HCT116 (cell line): ENCODE measurements at regions not wholly inside any gene's neighbourhood (a gene's known extent, or its start where the extent isn't known, plus 50 kb on each side); places are given as distances from the start of the nearest gene placed in this dataset.

Source experiments
- ATAC-seq: fragments of 200-7000 bp; cut with Tn5 transposase; 2 replicates; pipeline ENCODE4 v1.9.1; 2020; ENCODE audit warnings: mild to moderate bottlenecking, moderate library complexity
- BruUV-seq: library from RNA; stranded (reverse); fragments of 400-500 nt; replicated peaks from 2 replicates; lab custom pipeline; 2021; lab: Mats Ljungman, UMichigan
- CTCF ChIA-PET: fragments of 300-600 bp; sonication (Branson Sonifier 250); formaldehyde crosslinking; loops from one replicate; lab custom pipeline; 2021; ENCODE audit warnings: antibody characterized with exemption; lab: Charles Lee
- POLR2A ChIA-PET: fragments of 300-600, 350-600 bp; sonication (Branson Sonifier 250); formaldehyde crosslinking; loops from one replicate; lab custom pipeline; 2021; ENCODE audit warnings: antibody characterized with exemption; lab: Charles Lee
- RAD21 ChIA-PET, 2 experiments: fragments of 300-600 bp; sonication (Branson Sonifier 250); formaldehyde crosslinking; loops; one replicate each; lab custom pipeline; 2023; ENCODE audit warnings: low total read pairs in 2 of 2; ENCODE audit not compliant: uncharacterized antibody in 2 of 2, unreplicated experiment in 2 of 2, low non-redundant PET in 1 of 2; lab: Charles Lee
- DNase-seq: peaks from one replicate; pipeline ENCODE4 v3.0.0-alpha.2; 2010; ENCODE audit warnings: low read depth, low spot score
- H2AFZ ChIP-seq: fragments of 200-600 bp; shearing (Covaris generic), sonication (generic); 2 replicates; pipeline ENCODE4 v1.6.1; 2017; ENCODE audit warnings: low read depth, mixed run types, mixed read lengths, antibody characterized with exemption, low read length; ENCODE audit not compliant: poor library complexity, severe bottlenecking
- H3K27ac ChIP-seq: 2 replicates; pipeline ENCODE4 v1.5.1; 2012; ENCODE audit warnings: low read depth, low read length
- H3K27me3 ChIP-seq: fragments of 200-600 bp; sonication (generic); 2 replicates; pipeline ENCODE4 v1.6.1; 2016; ENCODE audit warnings: mixed run types, low read length, mixed read lengths; ENCODE audit not compliant: insufficient read depth
- H3K36me3 ChIP-seq, 2 experiments: fragments of 200-500 bp in 1 of 2; fragments of 200-600 bp in 1 of 2; sonication (Bioruptor generic) in 1 of 2; sonication (generic) in 1 of 2; 2 replicates each; pipeline versions ENCODE4 v1.5.1 to v1.6.1; 2014 to 2016; ENCODE audit warnings: low read length in 2 of 2, inconsistent platforms in 1 of 2, mixed read lengths in 1 of 2, mixed run types in 1 of 2; ENCODE audit not compliant: insufficient read depth in 2 of 2, control insufficient read depth in 1 of 2
- H3K4me1 ChIP-seq, 2 experiments: fragments of 200-600 bp in 1 of 2; sonication (generic) in 1 of 2; 2 replicates each; pipeline versions ENCODE4 v1.5.1 to v1.6.1; 2012 to 2017; ENCODE audit warnings: low read length in 2 of 2, inconsistent platforms in 1 of 2, mild to moderate bottlenecking in 1 of 2, mixed read lengths in 1 of 2, mixed run types in 1 of 2, moderate library complexity in 1 of 2; ENCODE audit not compliant: insufficient read depth in 2 of 2, control insufficient read depth in 1 of 2
- H3K4me2 ChIP-seq: fragments of 200-600 bp; sonication (generic); 2 replicates; pipeline ENCODE4 v1.6.1; 2017; ENCODE audit warnings: mixed run types, low read length, mixed read lengths
- H3K4me3 ChIP-seq, 2 experiments: fragments of 200-600 bp in 1 of 2; sonication (generic) in 1 of 2; replicated peaks in 1 of 2; 2 replicates each; pipeline ENCODE4 v1.5.1; 2011 to 2016; ENCODE audit warnings: low read length in 2 of 2, control low read depth in 1 of 2, low read depth in 1 of 2, mild to moderate bottlenecking in 1 of 2, mixed read lengths in 1 of 2, mixed run types in 1 of 2
- H3K79me2 ChIP-seq: fragments of 200-600 bp; sonication (generic); 2 replicates; pipeline ENCODE4 v1.6.1; 2017; ENCODE audit warnings: mild to moderate bottlenecking, mixed run types, low read length, moderate library complexity, mixed read lengths; ENCODE audit not compliant: insufficient read depth
- H3K9ac ChIP-seq: fragments of 200-600 bp; sonication (generic); 2 replicates; pipeline ENCODE4 v1.6.1; 2016; ENCODE audit warnings: low read length, mixed read lengths
- H3K9me2 ChIP-seq: fragments of 200-600 bp; sonication (generic), shearing (Covaris generic); 2 replicates; pipeline ENCODE4 v1.6.1; 2017; ENCODE audit warnings: mixed run types, mild to moderate bottlenecking, moderate library complexity; ENCODE audit not compliant: insufficient read depth
- H3K9me3 ChIP-seq, 2 experiments: fragments of 200-500 bp in 1 of 2; fragments of 200-600 bp in 1 of 2; sonication (Bioruptor generic) in 1 of 2; sonication (generic) in 1 of 2; 2 replicates each; pipeline ENCODE4 v1.6.1; 2014 to 2017; ENCODE audit warnings: low read length in 2 of 2, mixed read lengths in 2 of 2, inconsistent platforms in 1 of 2, low read depth in 1 of 2, mild to moderate bottlenecking in 1 of 2, mixed run types in 1 of 2, moderate library complexity in 1 of 2; ENCODE audit not compliant: control insufficient read depth in 1 of 2, insufficient read depth in 1 of 2
- H4K20me1 ChIP-seq: fragments of 200-600 bp; sonication (generic), shearing (Covaris generic); 2 replicates; pipeline ENCODE4 v1.6.1; 2017; ENCODE audit warnings: mixed run types, mild to moderate bottlenecking, moderate library complexity; ENCODE audit not compliant: insufficient read depth
- CBX3 ChIP-seq: IDR thresholded peaks from 2 replicates; pipeline ENCODE4 v1.6.1; 2012; ENCODE audit warnings: low read depth
- CEBPB ChIP-seq: IDR thresholded peaks from 2 replicates; pipeline ENCODE4 v1.6.1; 2012; ENCODE audit warnings: low read depth
- ELF1 ChIP-seq: IDR thresholded peaks from 2 replicates; pipeline ENCODE4 v1.6.1; 2012; ENCODE audit warnings: low read depth, borderline replicate concordance
- EZH2 ChIP-seq: fragments of 200-600 bp; sonication (generic); IDR thresholded peaks from 2 replicates; pipeline ENCODE4 v1.6.1; 2017; ENCODE audit warnings: antibody characterized with exemption, mixed run types
- FOSL1 ChIP-seq: IDR thresholded peaks from 2 replicates; pipeline ENCODE4 v1.6.1; 2012; ENCODE audit warnings: low read depth
- JUND ChIP-seq: IDR thresholded peaks from 2 replicates; pipeline ENCODE4 v1.6.1; 2012
- MAX ChIP-seq: IDR thresholded peaks from 2 replicates; pipeline ENCODE4 v1.6.1; 2012
- POLR2AphosphoS5 ChIP-seq: IDR thresholded peaks from 2 replicates; pipeline ENCODE4 v1.6.1; 2011; ENCODE audit warnings: mild to moderate bottlenecking, low read depth, low read length, moderate library complexity
- RAD21 ChIP-seq: IDR thresholded peaks from 2 replicates; pipeline ENCODE4 v1.6.1; 2012; ENCODE audit warnings: low read depth, mild to moderate bottlenecking
- REST ChIP-seq: IDR thresholded peaks from 2 replicates; pipeline ENCODE4 v1.6.1; 2012; ENCODE audit warnings: low read depth
- SIN3A ChIP-seq: IDR thresholded peaks from 2 replicates; pipeline ENCODE4 v1.6.1; 2012; ENCODE audit warnings: low read depth
- SRF ChIP-seq: IDR thresholded peaks from 2 replicates; pipeline ENCODE4 v1.6.1; 2012; ENCODE audit warnings: low read depth
- ZFX ChIP-seq: fragments of 450-650 bp; IDR thresholded peaks from 2 replicates; pipeline ENCODE4 v1.6.1; 2017
- intact Hi-C: fragments of 100-400 bp; cut with micrococcal nuclease; formaldehyde crosslinking; loops from 2 replicates; pipeline ENCODE4 v1.10.0; 2022
- TF ChIP-seq, protein P1 (sequence below): IDR thresholded peaks from 2 replicates; pipeline ENCODE4 v1.6.1; 2011; ENCODE audit warnings: mild to moderate bottlenecking, low read length, moderate library complexity; ENCODE audit not compliant: insufficient replicate concordance; ENCODE audit errors: extremely low read depth

- H2AFZ ChIP-seq = no peak overlapping the region
- no peaks in the 10 kb centered on the region for H3K36me3 ChIP-seq
- no peak overlapping the region for H3K4me2 ChIP-seq
- ATAC-seq (no peak), DNase-seq (no peak)
- H3K9me3 ChIP-seq = no peaks in the 10 kb centered on the region
- H3K79me2 ChIP-seq = no peaks in the 10 kb centered on the region
- ChIA-PET POLR2A (no interaction called here), RAD21 (no interaction called here), CTCF (no interaction called here)
- H3K4me1 ChIP-seq = no peaks in the 10 kb centered on the region
- no peaks in the 10 kb centered on the region for H4K20me1 ChIP-seq
- no peak overlapping the region for H3K9ac ChIP-seq
- no peaks in the 10 kb centered on the region for H3K9me2 ChIP-seq
- no peak overlapping the region for H3K27ac ChIP-seq
- TF ChIP-seq POLR2AphosphoS5 (no peak), CEBPB (no peak), MAX (no peak), FOSL1 (no peak), REST (no peak), ZFX (no peak)
- intact Hi-C loops = no loop called here
- H3K4me3 ChIP-seq = no peak overlapping the region
- no TSS peak for BruUV-seq
- peaks cover 71% of the 10 kb centered on the region for H3K27me3 ChIP-seq
These were observed 183.5 kb upstream of the CAND1 start for GRCh38 chr12:67085699-67086098.

- Histone ChIP-seq H2AFZ (no peak overlapping the region), H3K79me2 (no peaks in the 10 kb centered on the region), H3K27ac (no peak overlapping the region), H3K9ac (no peak overlapping the region), H3K9me2 (no peaks in the 10 kb centered on the region), H3K27me3 (peaks cover 73% of the 10 kb centered on the region), H3K36me3 (no peaks in the 10 kb centered on the region), H3K9me3 (no peaks in the 10 kb centered on the region), H4K20me1 (no peaks in the 10 kb centered on the region), H3K4me2 (no peak overlapping the region), H3K4me1 (no peaks in the 10 kb centered on the region), H3K4me3 (no peak overlapping the region)
- no TSS peak for BruUV-seq
- ChIA-PET CTCF (no interaction called here), POLR2A (no interaction called here), RAD21 (no interaction called here)
- no peak for ATAC-seq
- intact Hi-C loops = no loop called here
- no peak for DNase-seq
- TF ChIP-seq JUND = no peak
- TF ChIP-seq, protein P1, sequence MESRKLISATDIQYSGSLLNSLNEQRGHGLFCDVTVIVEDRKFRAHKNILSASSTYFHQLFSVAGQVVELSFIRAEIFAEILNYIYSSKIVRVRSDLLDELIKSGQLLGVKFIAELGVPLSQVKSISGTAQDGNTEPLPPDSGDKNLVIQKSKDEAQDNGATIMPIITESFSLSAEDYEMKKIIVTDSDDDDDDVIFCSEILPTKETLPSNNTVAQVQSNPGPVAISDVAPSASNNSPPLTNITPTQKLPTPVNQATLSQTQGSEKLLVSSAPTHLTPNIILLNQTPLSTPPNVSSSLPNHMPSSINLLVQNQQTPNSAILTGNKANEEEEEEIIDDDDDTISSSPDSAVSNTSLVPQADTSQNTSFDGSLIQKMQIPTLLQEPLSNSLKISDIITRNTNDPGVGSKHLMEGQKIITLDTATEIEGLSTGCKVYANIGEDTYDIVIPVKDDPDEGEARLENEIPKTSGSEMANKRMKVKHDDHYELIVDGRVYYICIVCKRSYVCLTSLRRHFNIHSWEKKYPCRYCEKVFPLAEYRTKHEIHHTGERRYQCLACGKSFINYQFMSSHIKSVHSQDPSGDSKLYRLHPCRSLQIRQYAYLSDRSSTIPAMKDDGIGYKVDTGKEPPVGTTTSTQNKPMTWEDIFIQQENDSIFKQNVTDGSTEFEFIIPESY = no peak
- no peak for TF ChIP-seq RAD21
- no peak for TF ChIP-seq SRF
- TF ChIP-seq SIN3A = no peak
- no peak for TF ChIP-seq CBX3
- TF ChIP-seq ELF1 = no peak
- TF ChIP-seq EZH2 = no peak
- no peak for TF ChIP-seq ZFX
These were observed 183.0 kb upstream of the CAND1 start for GRCh38 chr12:67086116-67086515.
